ENCODE measurements at regions not wholly inside any gene's neighbourhood (a gene's known extent, or its start where the extent isn't known, plus 50 kb on each side); places are given as distances from the start of the nearest gene placed in this dataset.

DNA sequence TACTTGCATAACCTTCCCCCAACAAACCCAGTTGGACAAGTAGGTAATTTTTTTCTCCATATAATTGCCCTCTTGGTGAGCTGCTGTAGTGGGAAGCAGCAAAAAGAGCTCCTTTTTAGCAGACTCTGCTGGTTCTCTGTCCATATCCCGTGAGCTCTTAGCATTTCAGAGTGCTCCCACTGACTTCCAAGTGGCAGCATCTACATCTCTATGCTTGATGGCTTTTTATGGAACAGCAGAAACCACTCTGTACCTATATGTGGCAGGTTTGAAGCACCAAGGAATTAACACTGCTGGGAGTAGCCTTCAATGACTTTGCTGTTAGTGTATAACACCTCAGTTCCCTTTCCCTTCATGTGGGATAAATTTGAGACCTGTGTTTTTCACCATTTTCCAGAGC lies 168.4 kb upstream of the NHS start:
- no peak for DNase-seq (ENCODE audit: low read depth in 4 of 4, low spot score in 3 of 4)

DNA sequence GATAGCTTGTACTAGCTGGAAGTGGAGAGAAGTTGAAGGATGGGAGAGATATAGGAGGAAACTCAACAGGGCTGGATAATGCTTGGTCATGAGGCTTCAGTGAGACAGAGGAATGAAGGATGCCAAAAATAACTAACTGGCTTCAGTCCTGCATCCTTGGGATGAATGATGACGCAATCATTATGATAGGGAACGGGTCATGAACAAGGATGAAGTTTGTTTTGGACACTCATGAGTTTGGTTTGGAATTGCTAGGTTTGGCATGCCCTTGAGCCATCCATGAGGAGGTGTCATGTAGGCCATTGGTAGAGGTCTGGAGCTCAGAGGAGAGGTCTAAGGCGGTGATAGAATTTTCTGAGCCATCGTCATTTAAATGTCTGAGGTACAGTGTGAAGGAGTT lies 160.0 kb upstream of the NHS start:
- DNase-seq (ENCODE audit: low read depth in 4 of 4, low spot score in 3 of 4): no peak

DNA sequence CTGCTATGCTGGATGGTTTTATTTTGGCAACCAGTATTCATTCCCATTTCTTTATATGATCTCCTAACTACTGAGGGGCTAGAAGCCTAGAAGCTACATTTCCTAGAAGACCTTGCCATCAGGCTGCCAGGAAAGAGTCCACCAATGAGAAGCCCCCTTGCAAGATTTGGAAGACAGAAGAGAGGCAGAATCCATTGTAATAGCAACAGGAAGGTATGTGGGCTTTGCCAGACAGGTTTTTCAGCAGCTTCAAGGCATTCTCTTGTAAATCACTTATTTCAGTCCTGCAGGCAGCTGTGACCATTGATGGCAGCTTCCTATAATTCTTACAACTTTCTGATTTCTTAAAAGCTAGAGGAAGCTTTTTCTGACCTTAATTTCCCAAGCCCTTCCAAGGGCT lies 148.3 kb upstream of the NHS start:
- no peak for DNase-seq (ENCODE audit: low read depth in 4 of 4, low spot score in 3 of 4)

DNA sequence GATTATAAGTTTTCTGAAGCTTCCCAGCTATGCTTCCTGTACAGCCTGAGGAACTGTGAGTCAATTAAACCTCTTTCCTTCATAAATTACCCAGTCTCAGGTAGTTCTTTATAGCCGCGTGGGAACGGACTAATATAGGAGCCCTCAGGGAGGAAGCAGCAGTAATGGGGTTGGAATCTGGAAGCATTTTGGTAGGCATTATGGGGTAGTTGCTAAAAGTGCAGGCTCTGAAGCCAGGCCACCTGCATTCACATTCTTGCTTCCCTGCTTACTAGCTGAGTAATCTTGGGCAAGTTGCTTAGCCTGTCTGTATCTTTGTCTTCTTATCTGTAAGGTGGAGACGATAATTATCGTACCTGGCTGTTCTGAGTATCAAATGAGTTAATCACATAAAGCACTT lies 137.9 kb upstream of the NHS start:
- no peak for DNase-seq (ENCODE audit: low read depth in 4 of 4, low spot score in 3 of 4)

DNA sequence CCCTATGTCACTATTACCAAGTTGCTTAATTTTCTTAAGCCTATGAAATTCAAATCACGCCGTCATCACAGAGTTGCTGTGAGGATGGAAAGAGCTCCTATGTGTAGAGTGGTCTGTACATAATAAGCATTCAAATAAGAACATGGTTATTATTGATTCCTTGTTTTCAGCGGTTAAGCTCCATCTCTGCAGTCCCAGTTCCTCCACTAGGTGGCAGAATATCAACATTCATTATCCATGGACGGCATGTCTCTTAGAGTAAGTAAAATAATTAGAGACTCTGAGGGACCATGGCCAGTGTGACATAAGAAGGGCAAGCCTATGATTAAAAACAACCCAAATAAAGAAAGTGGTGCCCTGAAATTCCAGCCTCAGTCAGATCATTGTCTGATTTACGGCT lies 132.5 kb upstream of the NHS start:
- DNase-seq (ENCODE audit: low read depth in 4 of 4, low spot score in 3 of 4): peak; percentile 10 to 22 (median 14)

DNA sequence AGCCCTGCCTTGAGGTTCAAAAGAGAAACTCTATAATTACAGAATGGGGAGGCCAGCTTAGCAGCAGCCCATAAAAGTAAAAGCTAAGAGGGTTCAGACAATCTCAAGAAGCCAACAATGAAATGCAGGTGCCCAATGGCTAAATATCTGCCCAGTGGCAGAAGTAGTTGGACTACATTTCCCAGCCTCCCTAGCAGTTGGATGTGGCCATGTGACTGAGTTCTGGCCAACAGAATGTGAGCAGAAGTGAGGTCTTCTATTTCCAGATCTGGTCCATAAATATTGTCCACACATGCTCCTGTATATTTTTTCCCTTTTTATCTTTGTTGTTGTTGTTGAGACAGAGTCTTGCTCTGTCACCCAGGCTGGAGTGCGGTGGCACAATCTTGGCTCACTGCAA lies 127.9 kb upstream of the NHS start:
- no peak for DNase-seq (ENCODE audit: low read depth in 4 of 4, low spot score in 3 of 4)

DNA sequence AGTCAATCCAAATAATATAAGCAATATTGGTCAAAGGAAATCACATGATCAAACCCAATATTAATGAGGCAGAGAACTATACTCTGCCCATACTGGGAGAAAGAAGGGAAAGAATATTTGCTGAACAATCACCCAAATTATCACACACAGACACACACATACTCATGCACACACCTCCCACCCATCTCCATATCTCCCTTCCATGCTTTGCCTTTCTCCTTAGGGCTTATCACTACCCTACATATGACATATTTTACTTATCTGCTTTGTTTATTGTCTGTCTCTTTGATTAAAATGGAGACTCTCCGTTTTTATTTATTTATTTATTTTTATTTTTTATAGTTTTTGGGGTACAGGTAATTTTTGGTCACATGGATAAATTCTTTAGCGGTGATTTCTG lies 112.9 kb upstream of the NHS start:
- no peak for DNase-seq (ENCODE audit: low read depth in 4 of 4, low spot score in 3 of 4)

DNA sequence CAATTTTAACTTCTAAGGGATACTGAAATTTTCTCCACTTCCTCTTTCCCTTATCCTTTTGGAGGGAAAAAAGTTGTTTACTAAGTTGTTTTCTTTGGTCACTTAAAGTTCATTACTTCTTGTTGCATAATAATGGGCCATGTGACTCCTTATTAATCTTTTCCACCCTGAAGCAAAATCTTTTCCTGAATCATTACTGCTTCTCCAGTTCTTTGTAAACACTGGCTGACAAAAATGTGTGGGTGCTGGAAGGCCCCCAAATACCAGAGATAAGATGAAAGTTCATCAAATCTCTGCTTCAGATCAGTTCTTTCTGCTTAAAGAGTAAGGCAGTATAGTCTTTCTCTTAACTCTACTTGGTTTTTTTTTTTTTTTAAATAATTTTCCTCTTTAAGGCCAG lies 108.9 kb upstream of the NHS start:
- DNase-seq (ENCODE audit: low read depth in 4 of 4, low spot score in 3 of 4): no peak

DNA sequence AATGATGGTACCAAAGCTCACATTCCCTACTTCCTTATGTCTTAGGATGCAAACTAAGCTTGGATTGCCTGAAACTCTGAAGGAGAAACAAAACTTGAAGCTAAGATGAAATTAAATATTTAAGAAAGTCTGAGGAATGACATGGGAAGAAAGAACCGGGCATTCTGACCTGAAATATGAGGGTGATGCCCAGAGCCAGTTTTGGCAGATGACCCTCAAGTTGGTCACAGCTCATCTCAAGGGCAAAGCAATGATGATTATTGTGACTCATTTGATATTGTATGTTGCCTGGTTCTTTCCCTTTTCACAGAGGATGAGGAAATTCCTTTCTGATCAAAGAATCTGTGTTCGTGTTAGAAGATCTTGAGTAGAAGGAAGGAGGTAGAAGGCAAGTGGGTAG lies 96.0 kb upstream of the NHS start:
- DNase-seq (ENCODE audit: low read depth in 4 of 4, low spot score in 3 of 4): no peak

DNA sequence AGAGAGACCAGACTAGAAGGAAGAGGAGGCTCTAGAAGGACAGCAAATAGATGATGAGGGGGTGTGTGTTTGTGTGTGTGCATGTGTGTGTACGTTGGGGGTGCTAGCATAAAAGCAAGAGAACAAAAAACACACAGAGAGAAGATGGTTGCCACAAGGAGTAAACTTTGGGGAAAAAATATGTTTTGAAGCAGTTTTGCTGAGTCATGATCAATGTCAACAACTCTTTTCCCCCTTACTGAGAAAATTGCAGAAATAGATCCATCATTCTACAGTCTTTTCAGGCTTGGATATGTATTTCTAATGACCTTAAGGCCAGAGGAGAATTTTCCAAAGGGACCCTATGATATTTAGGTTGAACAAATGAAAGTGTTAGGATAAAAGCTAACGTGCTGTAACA lies 89.0 kb upstream of the NHS start:
- no peak for DNase-seq (ENCODE audit: low read depth in 4 of 4, low spot score in 3 of 4)

DNA sequence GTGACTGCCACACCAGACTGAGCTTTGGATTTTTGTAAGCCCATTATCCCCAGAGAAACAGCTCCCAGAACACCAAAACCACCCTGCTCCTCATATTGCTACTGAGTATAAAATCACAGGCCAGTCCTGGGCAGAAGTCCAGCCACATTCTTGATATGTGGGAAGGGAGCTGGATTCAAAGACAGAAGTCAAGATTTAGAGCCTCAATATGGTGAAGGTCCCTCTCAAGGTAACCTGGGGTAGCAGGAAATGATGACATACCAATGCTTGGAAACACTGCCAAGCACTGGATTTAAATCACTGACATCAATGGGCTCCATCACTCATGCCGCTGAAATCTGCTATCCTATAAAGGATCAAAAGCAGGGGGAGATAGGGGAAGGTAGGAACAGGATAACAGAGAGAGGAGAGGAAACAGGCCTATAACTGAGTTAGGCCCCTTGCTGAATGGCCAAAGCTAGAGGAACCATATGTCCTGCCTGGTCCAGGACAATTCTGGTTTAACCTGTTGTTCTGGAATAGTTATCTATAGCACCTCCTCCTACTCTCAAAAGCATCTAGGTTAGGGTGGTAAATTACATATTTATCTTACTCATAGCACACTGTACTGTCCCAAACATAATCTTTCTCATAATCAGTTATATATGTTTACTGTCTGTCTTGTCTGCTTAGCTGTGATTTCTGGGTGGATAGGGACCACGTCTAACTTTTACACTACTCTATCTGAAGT lies 83.7 kb upstream of the NHS start:
- no peak for DNase-seq (ENCODE audit: low read depth in 4 of 4, low spot score in 3 of 4)

DNA sequence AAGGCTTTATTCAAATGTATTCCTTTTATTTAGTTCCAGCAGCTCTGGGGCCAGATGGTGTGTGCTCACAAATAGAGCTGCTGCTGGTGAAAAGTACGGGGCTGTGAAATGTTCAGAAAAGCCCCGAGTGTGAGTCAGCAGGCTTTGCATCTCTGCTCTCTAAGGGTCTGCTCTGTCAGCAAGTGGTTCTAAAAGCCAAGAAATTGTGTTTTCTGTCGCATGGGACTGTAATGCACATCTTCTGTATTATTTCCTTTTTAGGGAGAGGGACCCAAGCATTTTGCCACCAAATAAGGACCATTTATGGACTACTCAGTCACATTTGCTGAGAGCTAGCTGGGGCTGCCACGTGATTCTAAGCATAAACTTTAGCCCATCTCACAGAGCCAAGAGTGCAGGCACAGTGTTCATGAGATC lies 82.9 kb upstream of the NHS start:
- no peak for DNase-seq (ENCODE audit: low read depth in 4 of 4, low spot score in 3 of 4)

DNA sequence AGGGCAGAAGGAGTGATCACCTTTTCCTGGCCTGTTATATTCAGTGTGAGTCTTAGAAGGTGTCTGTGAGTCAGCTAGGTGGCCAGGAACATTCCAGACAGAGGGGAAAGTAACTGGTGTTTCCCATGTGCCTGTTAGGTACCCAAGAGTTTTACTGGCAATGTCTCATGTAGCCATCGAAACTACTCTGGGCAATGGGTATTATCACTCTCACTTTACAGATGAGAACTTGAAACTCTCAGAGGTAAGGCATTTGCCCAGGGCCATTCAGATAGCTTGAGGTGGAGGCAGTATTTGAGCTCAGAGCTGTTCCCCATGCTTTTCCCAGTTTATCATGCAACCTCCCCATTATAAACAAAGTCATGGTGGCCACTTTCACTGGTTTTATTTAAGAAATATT lies 80.4 kb upstream of the NHS start:
- DNase-seq (ENCODE audit: low read depth in 4 of 4, low spot score in 3 of 4): no peak

DNA sequence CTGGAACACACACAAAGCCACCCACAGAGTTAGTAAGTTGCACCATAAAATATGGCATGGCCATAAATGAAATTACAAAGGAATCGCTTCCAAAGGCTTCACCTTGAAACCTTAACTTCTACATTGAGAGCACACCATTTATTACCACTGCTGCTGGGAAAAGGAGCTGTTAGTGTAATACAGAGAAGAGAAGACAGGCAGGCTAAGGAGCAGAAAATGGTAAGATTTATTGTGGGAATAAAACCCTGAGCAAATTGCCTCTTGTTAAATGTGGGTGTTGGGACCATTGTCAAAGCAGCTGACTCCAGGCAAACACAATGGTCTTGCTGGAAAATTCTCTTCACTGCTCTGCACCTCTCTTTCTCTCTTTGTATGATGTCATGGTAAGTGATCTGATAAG lies 79.2 kb upstream of the NHS start:
- no peak for DNase-seq (ENCODE audit: low read depth in 4 of 4, low spot score in 3 of 4)

DNA sequence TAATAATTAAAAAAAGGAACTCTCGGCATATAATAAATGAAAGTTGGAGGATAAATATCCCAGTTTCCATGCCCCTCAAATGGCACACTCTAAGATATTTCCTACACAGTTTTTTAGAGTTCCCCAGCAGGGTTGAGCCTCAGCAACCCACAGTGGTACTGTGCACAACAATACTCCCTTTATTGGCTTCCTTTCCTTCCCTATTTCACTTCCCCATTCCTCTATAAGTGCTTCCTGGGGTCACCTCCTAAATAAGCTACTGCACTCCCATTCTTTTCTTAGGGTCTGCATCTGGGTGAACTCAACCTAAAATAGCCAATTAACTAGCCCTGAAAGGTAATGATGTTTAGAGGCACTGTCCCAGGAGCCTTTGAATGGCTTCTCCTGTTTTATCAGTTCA lies 76.4 kb upstream of the NHS start:
- no peak for DNase-seq (ENCODE audit: low read depth in 4 of 4, low spot score in 3 of 4)

DNA sequence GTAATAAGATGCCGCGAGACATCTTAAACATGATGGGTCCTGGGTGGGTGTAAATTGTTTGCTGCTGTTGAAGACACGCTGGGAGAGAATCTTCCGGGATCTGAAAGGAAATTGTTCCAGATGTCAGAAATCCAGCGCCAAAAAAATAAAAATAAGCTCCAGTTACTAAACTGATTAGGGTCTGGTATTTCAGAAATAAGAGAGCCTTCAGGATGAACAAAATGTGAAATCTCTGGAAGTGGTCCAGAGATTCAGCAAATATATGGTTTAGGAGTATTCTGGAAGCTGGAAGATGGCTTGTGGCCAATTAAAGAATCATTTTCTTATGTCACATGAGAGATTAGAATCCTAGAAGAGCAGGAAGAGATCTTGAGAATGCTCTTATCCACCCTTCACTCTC lies 75.8 kb upstream of the NHS start:
- DNase-seq (ENCODE audit: low read depth in 4 of 4, low spot score in 3 of 4): no peak

DNA sequence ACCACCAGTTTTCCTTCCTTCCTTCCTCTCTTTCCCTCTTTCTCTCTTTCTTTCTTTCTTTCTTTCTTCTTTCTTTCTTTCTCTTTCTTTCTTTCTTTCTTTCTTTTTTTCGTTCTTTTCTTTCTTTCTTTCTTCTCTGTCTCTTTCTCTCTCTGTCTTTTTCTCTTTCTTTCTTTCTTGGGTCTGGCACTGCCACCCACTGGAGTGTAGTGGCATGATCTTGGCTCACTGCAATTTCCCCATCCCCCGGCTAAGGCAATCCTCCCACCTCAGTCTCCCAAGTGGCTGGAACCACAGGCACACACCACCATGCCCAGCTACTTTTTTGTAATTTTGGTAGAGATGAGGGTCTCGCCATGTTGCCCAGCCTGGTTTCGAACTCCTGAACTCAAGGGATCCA lies 51.6 kb upstream of the NHS start:
- no peak for DNase-seq (ENCODE audit: low read depth in 4 of 4, low spot score in 3 of 4)

Data from left renal pelvis (tissue), 4 donors.